ENCODE measurements at regions not wholly inside any gene's neighbourhood (a gene's known extent, or its start where the extent isn't known, plus 50 kb on each side); places are given as distances from the start of the nearest gene placed in this dataset.

GRCh38 chr2:181780047-181780651 is 99.8 kb upstream of the NEUROD1 start:
- no peak for DNase-seq (ENCODE audit: low read depth in 1 of 2, low spot score in 1 of 2)
- WGBS (ENCODE audit: missing lambda C conversion rate) = 86% methylated on average over 1 of the region's 1 CpG

GRCh38 chr2:181780657-181781056 is 100.3 kb upstream of the NEUROD1 start:
- peak overlapping the region; percentile 35 for H3K4me2 ChIP-seq
- TF ChIP-seq HOXB5 (CRISPR knock-in tag; IDR thresholded peaks at IDR 0.05) (no peak), CTCF (IDR thresholded peaks at IDR 0.05) (no peak), CEBPB (IDR thresholded peaks at IDR 0.05) (0 out of 4 replicates have a peak, but pooled peaks have one; percentile 8 to 12), CHD2 (IDR thresholded peaks at IDR 0.05; ENCODE audit: low read length, partially characterized antibody) (no peak)
- H3K27ac ChIP-seq = peak overlapping the region; percentile 59 to 78; a peak in 5 of 6 replicates
- CTCF ChIA-PET = no interaction called here
- DNase-seq (ENCODE audit: low read depth in 1 of 2, low spot score in 1 of 2) = peak in 1 of 2 experiments; percentile 59
- POLR2A ChIA-PET = no interaction called here
- H3K4me3 ChIP-seq = no peak overlapping the region
- FAIRE-seq = no peak
- H3K9me3 ChIP-seq = no peaks in the 10 kb centered on the region
- peak in 1 of 2 experiments; percentile 50; a peak in 3 of 6 replicates for ATAC-seq
- peaks cover 54% of the 10 kb centered on the region for H3K4me1 ChIP-seq

More at GRCh38 chr2:181780047-181780651, 99.8 kb upstream of the NEUROD1 start:
- Histone ChIP-seq H3K9me3 (no peaks in the 10 kb centered on the region), H3K4me1 (peaks cover 49% of the 10 kb centered on the region), H3K4me2 (peak overlapping the region; percentile 35), H3K4me3 (no peak overlapping the region), H3K27ac (peak overlapping the region; percentile 6 to 78; a peak in 5 of 6 replicates)
- TF ChIP-seq KDM1A (IDR thresholded peaks at IDR 0.05; ENCODE audit: low read depth) = no peak
- no peak for TF ChIP-seq ZSCAN20 (CRISPR knock-in tag; IDR thresholded peaks at IDR 0.05)
- TF ChIP-seq RAD21 (conservative IDR thresholded peaks at IDR 0.05 in 1 of 2, IDR thresholded peaks at IDR 0.05 in 1 of 2) = no peak
- TF ChIP-seq CHD2 (IDR thresholded peaks at IDR 0.05; ENCODE audit: low read length, partially characterized antibody) = no peak
- no peak for TF ChIP-seq RARB (CRISPR knock-in tag; IDR thresholded peaks at IDR 0.05)
- TF ChIP-seq FOSL2 (IDR thresholded peaks at IDR 0.05) = no peak
- TF ChIP-seq FOSL2 (CRISPR knock-in tag; IDR thresholded peaks at IDR 0.05) = no peak
- no peak for TF ChIP-seq SMC3 (IDR thresholded peaks at IDR 0.05)
- no peak for TF ChIP-seq CBX8 (IDR thresholded peaks at IDR 0.05)
- TF ChIP-seq ELK1 (IDR thresholded peaks at IDR 0.05; ENCODE audit: low read depth, low read length) = no peak
- no peak for TF ChIP-seq USF2 (IDR thresholded peaks at IDR 0.05)
- no peak for TF ChIP-seq HDAC2 (IDR thresholded peaks at IDR 0.05)
- no peak for TF ChIP-seq KDM5A (IDR thresholded peaks at IDR 0.05)
- TF ChIP-seq EHMT2 (IDR thresholded peaks at IDR 0.05; ENCODE audit: low read depth) = no peak
- no peak for TF ChIP-seq FOXS1 (CRISPR knock-in tag; IDR thresholded peaks at IDR 0.05)
- TF ChIP-seq MAX (IDR thresholded peaks at IDR 0.05) = no peak
- TF ChIP-seq NR3C1 (IDR thresholded peaks at IDR 0.05) = no peak
- TF ChIP-seq ZFP36 (IDR thresholded peaks at IDR 0.05; ENCODE audit: borderline replicate concordance, partially characterized antibody) = no peak
- TF ChIP-seq FOSB (CRISPR knock-in tag; IDR thresholded peaks at IDR 0.05) = no peak
- no peak for TF ChIP-seq JUNB (IDR thresholded peaks at IDR 0.05)
- no peak for TF ChIP-seq BHLHE40 (IDR thresholded peaks at IDR 0.05; ENCODE audit: low read depth, low read length)
- ATAC-seq (peak in 1 of 2 experiments; percentile 28; a peak in 2 of 6 replicates), FAIRE-seq (no peak)
- CTCF ChIA-PET = no interaction called here
- POLR2A ChIA-PET = no interaction called here
